NCI-H2081 treated with DMSO at 0.1 percent for 48 hours (cell line): ENCODE measurements at regions not wholly inside any gene's neighbourhood (a gene's known extent, or its start where the extent isn't known, plus 50 kb on each side); places are given as distances from the start of the nearest gene placed in this dataset.
A peak's percentile ranks its signal among the peaks of the same experiment; 100 is the strongest.
"Not testable (repeated sequence)": the region's sequence is repeated elsewhere in the genome, so short reads cannot be mapped to it uniquely, and the experiment has no call there.

Source experiments
- DNase-seq: peaks from one replicate; lab custom pipeline; 2025; lab: John Stamatoyannopoulos, UW

- no peak for DNase-seq
Observed at GRCh38 chr4:138438608-138439007, 196.5 kb upstream of the SLC7A11 start.

- DNase-seq = no peak
Observed at GRCh38 chr4:138437263-138437851, 195.2 kb upstream of the SLC7A11 start.

GRCh38 chr4:138435733-138436132 is 193.6 kb upstream of the SLC7A11 start:
- DNase-seq = not testable (repeated sequence)

- not testable (repeated sequence) for DNase-seq
Observed at GRCh38 chr4:138435046-138435445, 192.9 kb upstream of the SLC7A11 start.

- DNase-seq = no peak
Observed at GRCh38 chr4:138428611-138429010, 186.5 kb upstream of the SLC7A11 start.

GRCh38 chr4:138426786-138427185 is 184.6 kb upstream of the SLC7A11 start:
- DNase-seq = no peak

- no peak for DNase-seq
Observed at GRCh38 chr4:138420471-138420870, 178.3 kb upstream of the SLC7A11 start.

GRCh38 chr4:138414202-138414601 is 172.1 kb upstream of the SLC7A11 start:
- no peak for DNase-seq

GRCh38 chr4:138413273-138413672 is 171.1 kb upstream of the SLC7A11 start:
- no peak for DNase-seq

- no peak for DNase-seq
Observed at GRCh38 chr4:138412847-138413246, 170.7 kb upstream of the SLC7A11 start.

- DNase-seq = no peak
Observed at GRCh38 chr4:138410266-138410665, 168.1 kb upstream of the SLC7A11 start.

GRCh38 chr4:138409670-138410069 is 167.5 kb upstream of the SLC7A11 start:
- DNase-seq = no peak

GRCh38 chr4:138408758-138409157 is 166.6 kb upstream of the SLC7A11 start:
- no peak for DNase-seq

GRCh38 chr4:138407329-138407728 is 165.2 kb upstream of the SLC7A11 start:
- no peak for DNase-seq

GRCh38 chr4:138406876-138407275 is 164.7 kb upstream of the SLC7A11 start:
- DNase-seq = no peak

GRCh38 chr4:138405934-138406567 is 163.9 kb upstream of the SLC7A11 start:
- DNase-seq = no peak

- DNase-seq = no peak
Observed at GRCh38 chr4:138405466-138405891, 163.3 kb upstream of the SLC7A11 start.

- no peak for DNase-seq
Observed at GRCh38 chr4:138404801-138405200, 162.7 kb upstream of the SLC7A11 start.

GRCh38 chr4:138404251-138404650 is 162.1 kb upstream of the SLC7A11 start:
- no peak for DNase-seq

- no peak for DNase-seq
Observed at GRCh38 chr4:138401334-138401733, 159.2 kb upstream of the SLC7A11 start.

GRCh38 chr4:138400543-138400942 is 158.4 kb upstream of the SLC7A11 start:
- no peak for DNase-seq

GRCh38 chr4:138400066-138400465 is 157.9 kb upstream of the SLC7A11 start:
- DNase-seq = no peak

GRCh38 chr4:138399081-138399480 is 156.9 kb upstream of the SLC7A11 start:
- DNase-seq = no peak

- DNase-seq = peak; percentile 34
Observed at GRCh38 chr4:138398322-138398721, 156.2 kb upstream of the SLC7A11 start.
